ENCODE measurements at regions not wholly inside any gene's neighbourhood (a gene's known extent, or its start where the extent isn't known, plus 50 kb on each side); places are given as distances from the start of the nearest gene placed in this dataset.

GRCh38 chr20:48564982-48565539 is 262.7 kb downstream of the PREX1 start:
- 80% methylated on average over 8 of the region's 8 CpGs for WGBS
- Histone ChIP-seq H3K9me3 (ENCODE audit: control insufficient read depth, low read length) (peaks cover 3% of the 10 kb centered on the region), H3K27ac (ENCODE audit: low read length, poor library complexity, severe bottlenecking) (no peak overlapping the region), H2BK15ac (ENCODE audit: low read depth, poor library complexity, severe bottlenecking) (no peak overlapping the region), H3K27me3 (ENCODE audit: control insufficient read depth in 1 of 2, insufficient read depth in 1 of 2, low read length in 2 of 2) (peaks cover 9 to 32% of the 10 kb centered on the region in 2 experiments), H2AFZ (ENCODE audit: low read depth, low read length) (no peak overlapping the region), H2BK5ac (ENCODE audit: low read depth, low read length, poor library complexity, severe bottlenecking) (no peak overlapping the region), H3K14ac (ENCODE audit: low read length in 2 of 2) (no peak overlapping the region), H3K36me3 (ENCODE audit: control insufficient read depth in 1 of 2, insufficient read depth in 2 of 2, low read depth in 1 of 2, low read length in 2 of 2) (no peaks in the 10 kb centered on the region), H3K18ac (ENCODE audit: low read depth in 1 of 2, low read length in 2 of 2) (no peak overlapping the region), H3K79me1 (replicated peaks; ENCODE audit: low read length, poor library complexity, severe bottlenecking) (no peaks in the 10 kb centered on the region), H3K4ac (ENCODE audit: low read depth in 1 of 2, low read length in 2 of 2) (no peak overlapping the region), H3K9ac (ENCODE audit: low read length) (no peak overlapping the region), H3K4me3 (ENCODE audit: insufficient read depth in 1 of 2, low read depth in 1 of 2, low read length in 2 of 2) (no peak overlapping the region), H3K4me1 (ENCODE audit: control insufficient read depth, insufficient read depth, low read depth, low read length) (no peaks in the 10 kb centered on the region), H3K4me2 (ENCODE audit: low read length, poor library complexity, severe bottlenecking) (no peak overlapping the region), H2BK120ac (ENCODE audit: low read depth, low read length) (no peak overlapping the region), H2BK12ac (ENCODE audit: low read length in 2 of 2) (no peak overlapping the region), H4K8ac (ENCODE audit: low read length) (no peak overlapping the region), H3K23ac (ENCODE audit: low read length in 2 of 2) (no peak overlapping the region), H4K91ac (ENCODE audit: low read length) (no peak overlapping the region), H2AK5ac (ENCODE audit: low read length, severe bottlenecking) (no peak overlapping the region)
- DNase-seq = no peak

GRCh38 chr20:48563191-48563870 is 264.5 kb downstream of the PREX1 start:
- Histone ChIP-seq H3K18ac (ENCODE audit: low read depth in 1 of 2, low read length in 2 of 2) (no peak overlapping the region), H2BK15ac (ENCODE audit: low read depth, poor library complexity, severe bottlenecking) (no peak overlapping the region), H2BK12ac (ENCODE audit: low read length in 2 of 2) (no peak overlapping the region), H2BK120ac (ENCODE audit: low read depth, low read length) (no peak overlapping the region), H3K4me1 (ENCODE audit: control insufficient read depth, insufficient read depth, low read depth, low read length) (no peaks in the 10 kb centered on the region), H3K4ac (ENCODE audit: low read depth in 1 of 2, low read length in 2 of 2) (no peak overlapping the region), H3K9ac (ENCODE audit: low read length) (no peak overlapping the region), H3K4me2 (ENCODE audit: low read length, poor library complexity, severe bottlenecking) (no peak overlapping the region), H4K91ac (ENCODE audit: low read length) (no peak overlapping the region), H3K79me1 (replicated peaks; ENCODE audit: low read length, poor library complexity, severe bottlenecking) (no peaks in the 10 kb centered on the region), H3K27me3 (ENCODE audit: control insufficient read depth in 1 of 2, insufficient read depth in 1 of 2, low read length in 2 of 2) (peaks cover 7 to 38% of the 10 kb centered on the region in 2 experiments), H2AFZ (ENCODE audit: low read depth, low read length) (no peak overlapping the region), H4K8ac (ENCODE audit: low read length) (no peak overlapping the region), H2BK5ac (ENCODE audit: low read depth, low read length, poor library complexity, severe bottlenecking) (no peak overlapping the region), H3K4me3 (ENCODE audit: insufficient read depth in 1 of 2, low read depth in 1 of 2, low read length in 2 of 2) (no peak overlapping the region), H3K14ac (ENCODE audit: low read length in 2 of 2) (no peak overlapping the region), H3K23ac (ENCODE audit: low read length in 2 of 2) (no peak overlapping the region), H3K9me3 (ENCODE audit: control insufficient read depth, low read length) (peaks cover 3% of the 10 kb centered on the region), H3K27ac (ENCODE audit: low read length, poor library complexity, severe bottlenecking) (no peak overlapping the region), H3K36me3 (ENCODE audit: control insufficient read depth in 1 of 2, insufficient read depth in 2 of 2, low read depth in 1 of 2, low read length in 2 of 2) (no peaks in the 10 kb centered on the region), H2AK5ac (ENCODE audit: low read length, severe bottlenecking) (no peak overlapping the region)
- DNase-seq = no peak
- WGBS = 93% methylated on average over 21 of the region's 21 CpGs

GRCh38 chr20:48562586-48563116 is 265.1 kb downstream of the PREX1 start:
- Histone ChIP-seq H3K23ac (ENCODE audit: low read length in 2 of 2) (no peak overlapping the region), H3K4ac (ENCODE audit: low read depth in 1 of 2, low read length in 2 of 2) (no peak overlapping the region), H2BK5ac (ENCODE audit: low read depth, low read length, poor library complexity, severe bottlenecking) (no peak overlapping the region), H2AFZ (ENCODE audit: low read depth, low read length) (no peak overlapping the region), H3K79me1 (replicated peaks; ENCODE audit: low read length, poor library complexity, severe bottlenecking) (no peaks in the 10 kb centered on the region), H3K27ac (ENCODE audit: low read length, poor library complexity, severe bottlenecking) (no peak overlapping the region), H2BK15ac (ENCODE audit: low read depth, poor library complexity, severe bottlenecking) (no peak overlapping the region), H3K9ac (ENCODE audit: low read length) (no peak overlapping the region), H3K4me3 (ENCODE audit: insufficient read depth in 1 of 2, low read depth in 1 of 2, low read length in 2 of 2) (no peak overlapping the region), H2BK12ac (ENCODE audit: low read length in 2 of 2) (no peak overlapping the region), H3K4me1 (ENCODE audit: control insufficient read depth, insufficient read depth, low read depth, low read length) (no peaks in the 10 kb centered on the region), H2AK5ac (ENCODE audit: low read length, severe bottlenecking) (no peak overlapping the region), H3K27me3 (ENCODE audit: control insufficient read depth in 1 of 2, insufficient read depth in 1 of 2, low read length in 2 of 2) (peaks cover 3 to 36% of the 10 kb centered on the region in 2 experiments), H2BK120ac (ENCODE audit: low read depth, low read length) (no peak overlapping the region), H3K18ac (ENCODE audit: low read depth in 1 of 2, low read length in 2 of 2) (no peak overlapping the region), H3K14ac (ENCODE audit: low read length in 2 of 2) (no peak overlapping the region), H3K9me3 (ENCODE audit: control insufficient read depth, low read length) (peaks cover 3% of the 10 kb centered on the region), H3K4me2 (ENCODE audit: low read length, poor library complexity, severe bottlenecking) (no peak overlapping the region), H4K8ac (ENCODE audit: low read length) (no peak overlapping the region), H4K91ac (ENCODE audit: low read length) (no peak overlapping the region), H3K36me3 (ENCODE audit: control insufficient read depth in 1 of 2, insufficient read depth in 2 of 2, low read depth in 1 of 2, low read length in 2 of 2) (no peaks in the 10 kb centered on the region)
- 70% methylated on average over 5 of the region's 5 CpGs for WGBS
- DNase-seq = no peak

- DNase-seq = no peak
- H2AK5ac ChIP-seq (ENCODE audit: low read length, severe bottlenecking) = no peak overlapping the region
- peaks cover 19 to 55% of the 10 kb centered on the region in 2 experiments for H3K27me3 ChIP-seq (ENCODE audit: control insufficient read depth in 1 of 2, insufficient read depth in 1 of 2, low read length in 2 of 2)
- H2BK15ac ChIP-seq (ENCODE audit: low read depth, poor library complexity, severe bottlenecking) = no peak overlapping the region
- H2BK5ac ChIP-seq (ENCODE audit: low read depth, low read length, poor library complexity, severe bottlenecking) = no peak overlapping the region
- H3K36me3 ChIP-seq (ENCODE audit: control insufficient read depth in 1 of 2, insufficient read depth in 2 of 2, low read depth in 1 of 2, low read length in 2 of 2) = no peaks in the 10 kb centered on the region
- no peaks in the 10 kb centered on the region for H3K79me1 ChIP-seq (replicated peaks; ENCODE audit: low read length, poor library complexity, severe bottlenecking)
- no peak overlapping the region for H2BK120ac ChIP-seq (ENCODE audit: low read depth, low read length)
- H2AFZ ChIP-seq (ENCODE audit: low read depth, low read length) = no peak overlapping the region
- no peak overlapping the region for H3K9ac ChIP-seq (ENCODE audit: low read length)
- 75% methylated on average over 3 of the region's 4 CpGs for WGBS
- H4K8ac ChIP-seq (ENCODE audit: low read length) = no peak overlapping the region
- no peak overlapping the region for H3K27ac ChIP-seq (ENCODE audit: low read length, poor library complexity, severe bottlenecking)
- no peak overlapping the region for H3K18ac ChIP-seq (ENCODE audit: low read depth in 1 of 2, low read length in 2 of 2)
- H4K91ac ChIP-seq (ENCODE audit: low read length) = no peak overlapping the region
- no peak overlapping the region for H3K14ac ChIP-seq (ENCODE audit: low read length in 2 of 2)
- no peaks in the 10 kb centered on the region for H3K9me3 ChIP-seq (ENCODE audit: control insufficient read depth, low read length)
- H3K4ac ChIP-seq (ENCODE audit: low read depth in 1 of 2, low read length in 2 of 2) = no peak overlapping the region
- H3K4me3 ChIP-seq (ENCODE audit: insufficient read depth in 1 of 2, low read depth in 1 of 2, low read length in 2 of 2) = no peak overlapping the region
- no peaks in the 10 kb centered on the region for H3K4me1 ChIP-seq (ENCODE audit: control insufficient read depth, insufficient read depth, low read depth, low read length)
- H3K23ac ChIP-seq (ENCODE audit: low read length in 2 of 2) = no peak overlapping the region
- H2BK12ac ChIP-seq (ENCODE audit: low read length in 2 of 2) = no peak overlapping the region
- H3K4me2 ChIP-seq (ENCODE audit: low read length, poor library complexity, severe bottlenecking) = no peak overlapping the region
These were observed 268.9 kb downstream of the PREX1 start for GRCh38 chr20:48558906-48559305.
